Panc1 (cell line): ENCODE measurements at regions not wholly inside any gene's neighbourhood (a gene's known extent, or its start where the extent isn't known, plus 50 kb on each side); places are given as distances from the start of the nearest gene placed in this dataset.

ENCODE experiments used
- ATAC-seq: fragments of 200-7000 bp; cut with Tn5 transposase; 2 replicates; pipeline ENCODE4 v1.9.1; 2020; ENCODE audit warnings: mild to moderate bottlenecking, moderate library complexity
- BruUV-seq: library from RNA; stranded (reverse); fragments of 400-500 nt; replicated peaks from 2 replicates; lab custom pipeline; 2021; lab: Mats Ljungman, UMichigan
- CTCF ChIA-PET: fragments of 300-600 bp; sonication (Branson Sonifier 250); formaldehyde crosslinking; loops from one replicate; lab custom pipeline; 2022; ENCODE audit warnings: antibody characterized with exemption; lab: Charles Lee
- POLR2A ChIA-PET: fragments of 300-600 bp; sonication (Branson Sonifier 250); formaldehyde crosslinking; loops from one replicate; lab custom pipeline; 2022; ENCODE audit warnings: antibody characterized with exemption; lab: Charles Lee
- DNase-seq: peaks from one replicate; pipeline ENCODE4 v3.0.0-alpha.2; 2010; ENCODE audit warnings: low read depth, low spot score
- H3K27ac ChIP-seq: 2 replicates; pipeline ENCODE4 v1.5.1; 2011; ENCODE audit warnings: mild to moderate bottlenecking, low read length, inconsistent platforms
- H3K27me3 ChIP-seq: fragments of 200-500 bp; sonication (Bioruptor generic); 2 replicates; pipeline ENCODE4 v1.6.0; 2014; ENCODE audit warnings: low read length, inconsistent platforms; ENCODE audit not compliant: control insufficient read depth, insufficient read depth
- H3K36me3 ChIP-seq: fragments of 200-500 bp; sonication (Bioruptor generic); 2 replicates; pipeline ENCODE4 v1.5.1; 2014; ENCODE audit warnings: inconsistent platforms, mild to moderate bottlenecking, low read length, moderate library complexity; ENCODE audit not compliant: control insufficient read depth, insufficient read depth
- H3K4me1 ChIP-seq: 2 replicates; pipeline ENCODE4 v1.5.1; 2011; ENCODE audit warnings: inconsistent platforms, mild to moderate bottlenecking, low read length, moderate library complexity; ENCODE audit not compliant: control insufficient read depth, insufficient read depth
- H3K4me3 ChIP-seq, 2 experiments: 2 replicates each; pipeline ENCODE4 v1.5.1; 2011 to 2012; ENCODE audit warnings: low read depth in 2 of 2, low read length in 2 of 2, mild to moderate bottlenecking in 2 of 2, inconsistent platforms in 1 of 2, moderate library complexity in 1 of 2
- H3K9me3 ChIP-seq: fragments of 200-500 bp; sonication (Bioruptor generic); 2 replicates; pipeline ENCODE4 v1.5.1; 2014; ENCODE audit warnings: low read depth, mild to moderate bottlenecking, inconsistent platforms, low read length, moderate library complexity; ENCODE audit not compliant: control insufficient read depth, insufficient read depth
- POLR2AphosphoS5 ChIP-seq: IDR thresholded peaks from 2 replicates; pipeline ENCODE4 v1.6.1; 2012; ENCODE audit warnings: mild to moderate bottlenecking, low read depth, low read length, moderate library complexity
- REST ChIP-seq, 2 experiments: IDR thresholded peaks; 2 replicates each; pipeline ENCODE4 v1.6.1; 2011 to 2012; ENCODE audit warnings: low read depth in 2 of 2, control low read depth in 1 of 2, low read length in 1 of 2, mild to moderate bottlenecking in 1 of 2, moderate library complexity in 1 of 2; ENCODE audit not compliant: insufficient read depth in 1 of 2
- SIN3A ChIP-seq: IDR thresholded peaks from 2 replicates; pipeline ENCODE4 v1.6.1; 2012; ENCODE audit warnings: low read depth, mild to moderate bottlenecking, low read length, moderate library complexity, borderline replicate concordance; ENCODE audit not compliant: insufficient read depth
- TCF7L2 ChIP-seq: IDR thresholded peaks from 2 replicates; pipeline ENCODE4 v1.6.1; 2011; ENCODE audit warnings: mild to moderate bottlenecking, low read depth, low read length, inconsistent platforms
- in situ Hi-C: cut with HindIII; loops from 2 replicates; pipeline ENCODE4 v1.10.0; 2016; ENCODE audit warnings: low sequenced_read_pairs, low pct_unique_long_range_greater_than_20kb
- intact Hi-C: fragments of 100-400 bp; cut with micrococcal nuclease; formaldehyde crosslinking; loops from one replicate; pipeline ENCODE4 v1.10.0; 2022; ENCODE audit not compliant: unreplicated experiment
- TF ChIP-seq, protein P1 (sequence below): fragments of 450-650 bp; IDR thresholded peaks from 2 replicates; pipeline ENCODE4 v1.5.1; 2017; ENCODE audit warnings: mild to moderate bottlenecking

GRCh38 chr9:71518045-71518827, 250.1 kb downstream of the CEMIP2 start:
- intact Hi-C loops (no loop called here), in situ Hi-C loops (no loop called here)
- H3K4me1 ChIP-seq = no peaks in the 10 kb centered on the region
- no peaks in the 10 kb centered on the region for H3K27me3 ChIP-seq
- no peaks in the 10 kb centered on the region for H3K36me3 ChIP-seq
- ATAC-seq = no peak
- BruUV-seq = no TSS peak
- no peak overlapping the region for H3K27ac ChIP-seq
- POLR2A ChIA-PET = no interaction called here
- H3K4me3 ChIP-seq = no peak overlapping the region
- TF ChIP-seq REST (IDR thresholded peaks at IDR 0.05; ENCODE audit: insufficient read depth in 1 of 2, low read depth in 2 of 2, low read length in 1 of 2) (no peak), TCF7L2 (no peak), SIN3A (no peak), POLR2AphosphoS5 (no peak)
- TF ChIP-seq, protein P1, sequence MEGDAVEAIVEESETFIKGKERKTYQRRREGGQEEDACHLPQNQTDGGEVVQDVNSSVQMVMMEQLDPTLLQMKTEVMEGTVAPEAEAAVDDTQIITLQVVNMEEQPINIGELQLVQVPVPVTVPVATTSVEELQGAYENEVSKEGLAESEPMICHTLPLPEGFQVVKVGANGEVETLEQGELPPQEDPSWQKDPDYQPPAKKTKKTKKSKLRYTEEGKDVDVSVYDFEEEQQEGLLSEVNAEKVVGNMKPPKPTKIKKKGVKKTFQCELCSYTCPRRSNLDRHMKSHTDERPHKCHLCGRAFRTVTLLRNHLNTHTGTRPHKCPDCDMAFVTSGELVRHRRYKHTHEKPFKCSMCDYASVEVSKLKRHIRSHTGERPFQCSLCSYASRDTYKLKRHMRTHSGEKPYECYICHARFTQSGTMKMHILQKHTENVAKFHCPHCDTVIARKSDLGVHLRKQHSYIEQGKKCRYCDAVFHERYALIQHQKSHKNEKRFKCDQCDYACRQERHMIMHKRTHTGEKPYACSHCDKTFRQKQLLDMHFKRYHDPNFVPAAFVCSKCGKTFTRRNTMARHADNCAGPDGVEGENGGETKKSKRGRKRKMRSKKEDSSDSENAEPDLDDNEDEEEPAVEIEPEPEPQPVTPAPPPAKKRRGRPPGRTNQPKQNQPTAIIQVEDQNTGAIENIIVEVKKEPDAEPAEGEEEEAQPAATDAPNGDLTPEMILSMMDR = no peak
- no peaks in the 10 kb centered on the region for H3K9me3 ChIP-seq
- DNase-seq = no peak
- CTCF ChIA-PET = no interaction called here

DNA sequence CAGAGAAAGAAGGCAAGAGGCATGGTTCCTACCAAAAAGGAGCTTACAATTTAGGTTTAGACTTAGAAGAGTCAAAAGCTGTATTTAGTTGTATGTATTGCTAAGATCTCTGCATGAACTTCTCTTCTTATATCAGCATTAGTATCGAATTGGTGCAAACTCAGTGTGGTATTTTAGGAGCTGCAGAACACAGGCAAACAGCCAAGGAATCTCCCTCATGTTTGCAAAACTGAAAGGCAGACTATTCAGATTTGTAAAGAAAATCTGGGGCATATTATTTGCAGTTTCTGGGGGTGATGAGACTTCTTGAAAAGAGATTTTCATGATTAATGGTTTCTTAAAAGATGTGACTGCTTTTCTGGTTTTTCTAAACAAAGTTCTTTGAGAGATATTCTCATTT, 252.7 kb downstream of the CEMIP2 start:
- Histone ChIP-seq H3K27me3 (no peaks in the 10 kb centered on the region), H3K4me1 (no peaks in the 10 kb centered on the region), H3K27ac (no peak overlapping the region), H3K9me3 (no peaks in the 10 kb centered on the region), H3K36me3 (no peaks in the 10 kb centered on the region), H3K4me3 (no peak overlapping the region)
- ATAC-seq = no peak
- TF ChIP-seq SIN3A = no peak
- no peak for TF ChIP-seq POLR2AphosphoS5
- TF ChIP-seq, protein P1 = no peak
- no peak for TF ChIP-seq TCF7L2
- ChIA-PET POLR2A (no interaction called here), CTCF (no interaction called here)
- intact Hi-C loops (no loop called here), in situ Hi-C loops (no loop called here)
- no peak for DNase-seq
- no TSS peak for BruUV-seq
